NCI-H82 treated with DMSO at 0.1 percent for 48 hours (cell line): ENCODE measurements at regions not wholly inside any gene's neighbourhood (a gene's known extent, or its start where the extent isn't known, plus 50 kb on each side); places are given as distances from the start of the nearest gene placed in this dataset.

Source experiments
- DNase-seq: peaks from one replicate; lab custom pipeline; 2025; ENCODE audit not compliant: unreplicated experiment; lab: John Stamatoyannopoulos, UW

- DNase-seq, result no peak
Measured at GRCh38 chr6:169959136-169960002, 207.9 kb downstream of the ERMARD start.

GRCh38 chr6:169958510-169958909 is 207.1 kb downstream of the ERMARD start:
- no peak for DNase-seq

- DNase-seq, result no peak
Measured at GRCh38 chr6:169957351-169957963, 206.0 kb downstream of the ERMARD start.

DNA sequence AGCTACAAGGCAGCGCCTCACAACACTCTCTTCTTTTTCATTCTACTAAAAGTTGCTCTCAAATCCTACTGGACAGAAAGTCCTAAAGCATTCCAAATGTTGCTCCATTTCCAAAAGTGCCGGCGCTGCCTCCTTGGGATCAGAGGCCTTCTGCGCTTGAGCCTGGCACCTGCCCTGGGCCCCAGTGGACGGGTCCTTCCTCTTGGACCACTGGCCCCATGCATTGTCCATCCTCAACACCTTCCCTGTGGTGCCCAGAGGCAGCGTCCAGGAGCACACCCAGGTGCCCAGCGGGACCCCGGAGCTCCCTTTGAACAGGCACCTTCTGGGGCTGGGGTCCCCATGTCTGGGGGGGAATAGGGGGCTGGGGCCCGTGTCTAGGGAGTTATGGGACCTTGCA is 205.2 kb downstream of the ERMARD start:
- DNase-seq, result no peak

GRCh38 chr6:169955731-169956437 is 204.5 kb downstream of the ERMARD start:
- no peak for DNase-seq

DNA sequence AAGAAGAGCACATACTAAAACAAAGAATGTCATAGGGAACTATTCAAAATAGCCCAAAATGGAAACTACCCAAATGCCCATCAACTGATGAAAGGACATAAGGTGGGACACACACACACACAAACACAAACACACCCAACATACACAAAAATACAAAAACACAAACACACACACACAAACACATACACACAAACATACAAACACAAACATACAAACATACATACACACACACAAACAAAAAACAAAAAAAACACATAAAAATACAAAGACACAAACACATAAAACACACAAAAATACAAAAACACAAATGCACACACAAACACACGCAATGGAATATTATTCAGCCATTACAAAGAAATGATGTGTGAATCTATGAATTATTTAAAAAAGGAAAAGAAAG is 203.6 kb downstream of the ERMARD start:
- no peak for DNase-seq

- DNase-seq, result no peak
Measured at GRCh38 chr6:169953686-169954085, 202.3 kb downstream of the ERMARD start.

GRCh38 chr6:169950558-169950957 is 199.1 kb downstream of the ERMARD start:
- no peak for DNase-seq

GRCh38 chr6:169949511-169950097 is 198.2 kb downstream of the ERMARD start:
- no peak for DNase-seq

- DNase-seq, result no peak
Measured at GRCh38 chr6:169946971-169947370, 195.5 kb downstream of the ERMARD start.

GRCh38 chr6:169945117-169945516 is 193.7 kb downstream of the ERMARD start:
- no peak for DNase-seq

GRCh38 chr6:169944415-169944814 is 193.0 kb downstream of the ERMARD start:
- no peak for DNase-seq

DNA sequence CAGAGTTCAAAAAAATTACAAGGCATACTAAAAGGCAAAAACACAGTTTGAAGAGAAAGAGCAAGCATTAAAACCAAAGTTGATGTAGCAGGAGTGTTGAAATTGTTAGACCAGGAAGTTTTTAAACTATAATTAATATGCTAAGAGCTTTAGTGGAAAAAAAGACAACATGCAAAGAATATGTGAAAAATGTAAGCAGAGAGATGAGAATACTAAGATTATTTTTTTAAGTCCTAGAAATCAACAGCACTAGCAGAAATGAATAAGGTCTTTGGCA is 192.6 kb downstream of the ERMARD start:
- DNase-seq, result no peak

GRCh38 chr6:169943241-169944060 is 192.0 kb downstream of the ERMARD start:
- DNase-seq, result no peak

DNA sequence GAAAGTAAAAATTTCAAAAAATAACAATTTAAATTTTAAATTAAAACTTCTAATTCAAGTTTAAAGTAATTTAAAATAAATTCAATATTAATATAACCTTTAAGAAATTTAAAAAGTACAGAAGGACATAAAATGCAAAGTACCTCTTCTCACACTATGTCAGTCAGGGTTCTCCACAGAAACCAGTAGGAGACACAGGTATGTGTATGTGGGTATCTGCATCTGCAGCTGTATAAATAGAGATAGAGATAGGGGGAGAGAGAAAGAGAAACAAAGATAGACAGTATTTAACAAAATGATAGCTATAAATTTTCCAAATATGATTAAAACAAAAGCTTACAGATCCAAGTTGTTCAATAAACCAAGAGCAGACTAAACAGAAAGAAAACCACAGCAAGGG is 190.8 kb downstream of the ERMARD start:
- no peak for DNase-seq

DNA sequence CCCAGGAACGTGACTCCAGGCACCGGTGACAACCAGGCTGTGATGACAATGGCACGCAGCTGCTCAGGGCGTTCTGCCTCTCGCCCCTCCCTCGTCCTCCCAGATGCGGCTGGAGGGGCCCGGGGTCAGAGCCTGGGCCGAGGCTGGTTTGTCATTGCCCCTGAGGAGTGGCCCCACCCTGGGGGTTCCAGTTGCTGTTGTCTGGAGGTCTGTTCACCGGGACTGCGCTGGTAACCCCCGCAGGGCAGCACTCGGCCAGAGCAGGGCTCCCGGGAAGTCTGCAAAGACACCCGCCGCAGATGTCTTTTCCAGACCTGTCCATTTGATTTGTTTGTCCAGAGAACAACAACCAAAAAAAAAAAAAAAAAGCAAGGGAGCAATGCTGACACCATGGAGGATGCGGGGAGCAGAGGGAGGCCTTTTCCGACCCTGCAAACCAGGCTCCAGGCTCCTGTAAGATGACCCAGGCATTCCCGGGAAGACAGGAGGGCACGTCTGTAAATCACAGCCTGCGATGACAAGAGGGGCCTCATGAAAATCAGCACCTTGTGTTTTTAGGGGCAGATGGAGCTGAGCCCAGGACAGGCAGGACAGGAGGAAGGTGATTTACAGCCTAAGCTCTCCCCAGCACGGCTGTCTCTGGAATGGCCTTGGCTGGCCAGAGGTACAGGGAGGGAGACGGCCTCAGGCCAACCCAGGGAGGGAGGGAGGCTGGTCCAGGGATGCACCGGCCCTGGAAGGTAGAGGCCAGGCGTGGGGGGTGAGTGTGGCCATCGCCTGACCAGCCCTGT is 189.3 kb downstream of the ERMARD start:
- no peak for DNase-seq

DNA sequence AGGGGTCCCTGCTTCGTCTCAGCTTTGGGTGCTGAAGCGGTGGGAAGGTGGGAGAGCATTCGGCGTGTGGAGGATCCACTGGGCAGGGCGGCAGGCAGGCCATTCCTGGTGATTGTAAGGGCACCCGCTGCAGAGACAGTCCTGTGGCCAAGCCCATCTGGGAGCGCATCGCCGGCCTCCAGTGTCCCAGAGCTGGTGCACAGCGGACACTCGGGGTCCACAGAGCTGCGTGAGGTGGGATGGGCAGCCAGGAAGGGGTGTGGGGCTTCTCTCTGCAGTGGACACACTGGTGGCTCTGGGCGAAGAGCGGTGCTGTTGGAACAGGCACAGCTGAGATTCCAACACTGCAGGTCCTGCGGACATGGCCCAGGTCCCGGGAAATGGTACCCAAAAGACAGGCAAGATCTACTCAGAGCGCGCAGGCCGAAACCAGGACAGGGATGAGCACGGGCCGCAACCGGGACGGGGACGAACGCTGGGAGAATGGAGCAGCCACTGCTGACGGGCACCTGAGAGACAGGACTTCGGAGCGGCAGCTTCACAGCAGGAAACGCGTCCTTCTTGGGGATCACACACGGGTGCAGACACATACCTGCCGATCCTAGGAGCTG is 188.2 kb downstream of the ERMARD start:
- no peak for DNase-seq

DNA sequence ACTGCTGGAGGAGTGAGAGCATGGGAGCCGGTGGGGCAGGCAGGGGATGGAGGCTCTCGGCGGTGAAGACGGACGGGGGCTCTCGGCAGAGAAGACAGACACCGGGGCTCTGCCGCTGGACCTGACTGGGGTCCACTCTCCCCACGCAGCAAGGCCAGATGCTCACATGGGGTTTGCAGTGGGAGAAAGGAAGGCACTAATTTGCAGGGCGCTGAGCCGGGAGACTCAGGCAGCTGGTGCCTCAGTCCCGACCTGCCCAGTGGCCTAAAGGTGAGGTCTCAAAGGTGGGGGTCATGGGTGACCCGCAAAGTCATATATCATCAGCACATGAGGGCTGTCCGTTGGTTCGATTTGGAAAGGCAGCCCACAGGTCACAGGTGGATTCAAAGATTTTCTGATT is 187.3 kb downstream of the ERMARD start:
- no peak for DNase-seq

DNA sequence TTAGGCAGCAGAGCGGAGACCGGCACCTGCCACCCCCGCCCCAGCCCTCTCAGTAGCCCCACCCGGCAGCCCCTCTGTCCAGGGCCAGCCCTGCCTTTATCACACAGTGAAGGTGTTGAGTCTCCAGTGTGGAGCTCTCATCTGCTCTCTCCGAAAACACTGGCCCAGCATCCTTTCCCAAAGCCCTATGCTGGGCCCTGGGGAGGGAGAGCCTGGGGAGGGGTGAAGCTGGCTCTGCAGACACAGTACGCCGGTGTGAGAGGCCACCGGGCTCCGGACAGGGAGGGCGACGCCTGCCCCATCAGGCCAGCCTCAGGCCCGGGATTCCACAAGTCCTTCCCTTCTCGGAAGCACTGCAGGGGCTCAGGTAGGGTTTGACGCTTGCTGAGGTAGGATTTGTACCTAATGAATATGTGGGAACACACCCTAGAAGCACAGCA is 186.9 kb downstream of the ERMARD start:
- DNase-seq, result no peak
